HG03139 (cell line): ENCODE measurements at regions not wholly inside any gene's neighbourhood (a gene's known extent, or its start where the extent isn't known, plus 50 kb on each side); places are given as distances from the start of the nearest gene placed in this dataset.
"Not testable (repeated sequence)": the region's sequence is repeated elsewhere in the genome, so short reads cannot be mapped to it uniquely, and the experiment has no call there.

ENCODE experiments used
- ATAC-seq: cut with Tn5 transposase; IDR thresholded peaks from one replicate; pipeline ENCODE4 v1.9.1; 2021; ENCODE audit not compliant: unreplicated experiment

DNA sequence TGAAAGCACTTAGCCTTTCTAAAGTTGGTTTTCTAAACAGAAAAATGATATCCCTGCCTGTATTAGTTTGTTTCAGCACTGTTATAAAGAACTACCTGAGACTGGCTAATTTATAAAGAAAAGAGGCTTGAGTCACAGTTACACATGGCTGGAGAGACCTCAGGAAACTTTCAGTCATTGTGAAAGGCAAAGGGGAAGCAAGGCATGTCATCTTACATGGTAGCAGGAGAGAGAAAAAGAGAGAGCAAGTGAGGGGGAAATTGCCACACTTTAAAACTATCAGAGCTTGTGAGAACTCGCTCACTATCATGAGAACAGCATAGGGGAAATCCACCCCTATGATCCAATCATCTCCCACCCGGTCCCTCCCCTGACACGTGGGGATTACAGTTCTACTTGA is 64.9 kb downstream of the FAM170A start:
- ATAC-seq: no peak

DNA sequence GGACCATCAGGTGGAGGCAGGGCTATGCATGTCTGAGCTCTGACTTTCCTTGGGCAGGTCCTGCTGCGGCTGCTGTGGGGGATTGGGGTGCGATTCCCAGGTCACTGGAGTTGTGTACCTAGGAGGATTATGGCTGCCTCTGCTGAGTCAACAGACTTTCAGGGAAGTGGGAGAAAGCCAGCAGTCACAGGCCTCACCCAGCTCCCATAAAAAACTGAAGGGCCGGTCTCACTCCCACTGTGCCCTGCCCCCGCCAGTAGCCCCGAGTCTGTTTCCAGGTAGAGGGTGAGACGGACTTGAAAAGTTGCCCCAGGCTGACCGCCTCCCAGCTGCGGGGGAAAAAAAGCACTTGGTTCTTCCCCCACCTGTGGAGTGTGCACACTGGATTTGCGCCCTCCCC is 76.7 kb downstream of the FAM170A start:
- no peak for ATAC-seq

DNA sequence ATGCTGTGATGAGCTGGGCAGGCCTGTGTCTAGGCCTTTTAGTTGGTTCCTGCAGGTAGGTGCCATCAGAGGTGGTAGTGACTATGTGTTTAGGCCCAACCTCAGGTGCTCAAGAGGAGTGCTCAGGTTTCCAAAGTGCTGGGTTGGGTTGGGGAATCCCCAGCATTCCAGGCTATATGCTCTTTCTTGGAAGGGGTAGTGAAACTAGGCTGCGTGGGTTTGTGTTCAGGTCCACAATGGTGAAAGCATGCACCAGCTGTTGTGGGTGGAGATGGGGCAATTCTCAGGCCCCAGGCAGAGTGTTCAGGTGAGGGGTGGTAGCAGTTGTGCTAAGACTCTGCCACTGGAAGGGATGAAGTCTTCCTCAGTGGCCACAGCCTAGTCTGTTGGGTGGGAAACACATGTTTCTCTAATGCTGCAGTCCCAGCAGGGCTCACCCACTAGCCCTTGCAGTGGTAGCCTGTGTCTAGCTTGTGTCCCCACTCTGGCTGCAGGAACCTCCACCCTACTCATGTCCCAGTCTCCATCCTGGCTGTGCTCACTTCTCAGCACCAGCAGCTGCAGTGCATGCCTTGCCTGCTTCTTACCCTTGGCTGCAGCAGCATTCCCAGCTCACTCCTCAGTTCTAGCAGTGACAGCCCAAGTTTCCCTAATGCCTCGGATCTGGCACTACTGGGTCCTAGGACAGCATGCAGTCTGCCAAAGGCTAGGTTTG is 78.9 kb downstream of the FAM170A start:
- no peak for ATAC-seq

DNA sequence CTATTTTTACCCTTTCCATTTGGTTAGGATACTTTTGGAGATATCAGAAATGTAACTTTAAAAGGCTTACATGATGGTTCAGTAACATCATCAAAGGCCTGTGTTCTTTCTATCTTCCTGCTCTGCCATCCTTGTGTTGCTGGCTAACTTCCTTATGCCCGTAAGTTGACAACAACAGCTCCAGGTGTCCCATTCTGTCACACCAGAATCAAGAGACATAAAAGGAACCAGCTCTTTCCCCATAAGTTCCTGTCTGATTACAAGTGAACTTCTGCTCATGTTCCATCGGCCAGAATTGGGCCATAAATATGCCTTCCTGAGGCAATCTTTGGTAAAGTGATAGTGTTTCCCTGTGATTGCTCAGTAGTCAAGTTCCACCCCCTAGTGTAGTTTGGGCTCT is 92.4 kb downstream of the FAM170A start:
- ATAC-seq: no peak

DNA sequence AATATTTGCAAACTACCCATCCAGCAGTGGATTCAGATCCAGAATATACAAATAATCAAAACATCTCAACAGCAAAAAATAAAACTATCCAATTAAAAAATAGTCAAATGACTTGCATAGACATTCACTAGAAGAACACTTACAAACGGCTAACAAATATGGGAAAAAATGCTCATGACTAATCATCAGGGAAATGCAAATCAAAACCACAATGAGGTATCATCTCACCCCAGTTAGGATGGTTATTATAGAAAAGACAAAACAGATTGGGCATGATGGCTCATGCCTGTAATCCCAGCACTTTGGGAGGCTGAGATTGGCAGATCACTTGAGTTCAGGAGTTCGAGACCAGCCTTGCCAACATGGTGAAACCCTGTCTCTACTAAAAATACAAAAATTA is 95.9 kb downstream of the FAM170A start:
- not testable (repeated sequence) for ATAC-seq

DNA sequence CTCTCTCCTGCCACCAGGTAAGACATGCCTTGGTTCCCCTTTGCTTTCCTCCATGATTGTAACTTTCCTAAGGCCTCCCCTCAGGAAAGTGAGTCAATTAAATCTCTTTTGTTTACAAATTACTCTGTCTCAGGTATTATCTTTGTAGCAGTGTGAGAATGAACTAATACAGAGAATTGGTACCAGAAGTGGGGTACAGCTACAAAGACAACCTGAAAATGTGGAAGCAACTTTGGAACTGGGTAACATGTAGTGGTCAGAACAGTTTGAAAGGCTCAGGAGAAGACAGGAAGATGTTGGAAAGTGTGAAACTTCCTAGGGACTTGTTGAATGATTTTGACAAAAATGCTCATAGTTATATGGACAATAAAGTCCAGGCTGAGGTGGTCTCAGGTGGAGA is 97.2 kb downstream of the FAM170A start:
- no peak for ATAC-seq

DNA sequence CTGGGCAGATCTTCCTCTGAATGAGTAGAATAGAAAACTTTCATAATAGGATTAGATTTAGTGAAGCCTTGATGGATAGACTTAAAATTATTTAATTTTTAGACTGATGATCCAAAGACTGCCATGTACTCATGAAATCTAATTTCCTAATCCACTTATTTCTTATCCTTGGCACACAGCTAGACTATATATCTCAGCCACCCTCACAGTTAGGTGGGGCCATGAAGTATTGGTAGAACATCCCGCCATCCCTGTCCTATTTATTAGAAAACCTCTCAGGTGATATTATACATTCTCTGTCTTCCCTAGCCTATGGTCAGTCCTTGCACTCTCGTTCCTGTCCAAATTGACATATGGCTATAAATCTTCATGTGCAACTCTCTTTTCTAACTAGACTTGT is 110.9 kb downstream of the FAM170A start:
- ATAC-seq: no peak

DNA sequence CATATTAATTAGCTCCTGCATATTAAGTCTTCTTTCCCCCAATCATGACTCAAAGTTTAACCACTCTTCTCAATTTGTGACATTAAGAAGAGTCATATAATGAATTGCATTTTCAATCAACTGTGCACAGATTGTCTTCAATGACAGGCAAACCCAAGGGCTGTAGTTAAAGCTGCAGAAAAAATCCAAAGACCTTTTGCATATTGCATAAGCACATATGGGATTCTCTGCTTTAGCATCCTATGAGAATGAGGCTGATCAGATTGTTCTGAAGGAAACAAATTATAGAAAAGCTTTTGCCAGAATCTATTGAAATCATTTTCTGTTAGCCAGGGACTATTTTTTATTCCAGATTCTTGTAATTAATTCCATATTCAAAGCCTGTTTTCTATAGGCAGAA is 112.3 kb downstream of the FAM170A start:
- ATAC-seq: no peak

DNA sequence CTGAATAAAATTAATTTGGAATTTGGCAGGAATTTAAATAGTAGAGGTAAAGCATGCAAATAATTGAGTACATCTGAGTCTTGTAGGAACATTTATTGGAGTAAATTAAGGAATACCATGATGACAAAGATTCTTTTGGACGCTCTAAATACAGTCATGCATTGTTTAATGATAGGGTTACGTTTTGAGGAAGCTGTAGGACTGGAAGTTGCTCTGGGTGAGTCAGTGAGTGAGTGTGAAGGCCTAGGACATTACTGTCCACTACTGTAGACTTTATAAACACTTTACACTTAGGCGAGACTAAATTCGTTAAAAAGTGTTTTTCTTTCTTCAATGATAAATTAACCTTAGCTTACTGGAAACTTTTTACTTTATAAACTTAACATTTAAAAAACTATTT is 113.0 kb downstream of the FAM170A start:
- ATAC-seq: no peak

DNA sequence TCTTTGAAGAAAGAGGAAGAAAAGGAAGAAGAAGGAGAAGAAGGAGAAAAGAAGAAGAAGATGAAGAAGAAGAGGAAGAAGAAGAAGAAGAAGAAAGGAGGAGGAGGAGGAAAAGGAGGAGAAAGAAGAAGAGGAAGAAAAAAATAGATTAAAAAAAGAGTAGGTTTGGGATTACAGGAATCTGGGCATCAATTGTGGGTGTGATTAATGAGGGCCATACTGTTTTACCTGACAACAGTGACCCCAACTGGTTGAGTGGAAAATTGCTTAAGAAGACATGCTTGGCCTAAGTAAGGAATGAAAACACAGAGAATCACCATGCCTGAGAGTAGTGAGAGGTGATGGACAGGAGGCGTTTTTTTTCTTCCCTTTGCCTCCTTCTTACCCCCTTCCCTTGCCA is 114.6 kb downstream of the FAM170A start:
- peak; percentile 89 for ATAC-seq

DNA sequence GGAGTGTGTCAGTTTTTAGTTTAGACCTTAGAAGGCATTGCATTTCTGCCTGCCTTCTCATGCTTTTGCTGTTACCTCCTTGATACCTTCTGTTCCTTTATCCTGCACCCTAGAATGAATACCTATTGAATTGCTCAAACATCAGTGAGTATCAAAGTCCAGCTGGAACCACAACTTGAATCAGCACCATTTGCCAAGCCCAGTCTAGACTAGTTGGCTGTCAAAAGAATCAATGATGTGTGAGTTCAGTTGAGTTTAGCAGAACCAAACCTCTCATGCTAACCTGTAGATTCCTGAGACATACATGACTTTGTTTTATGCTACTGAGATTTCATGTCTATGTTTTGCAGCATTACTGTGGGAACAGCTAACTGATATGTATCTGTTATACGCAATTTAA is 116.6 kb downstream of the FAM170A start:
- no peak for ATAC-seq

DNA sequence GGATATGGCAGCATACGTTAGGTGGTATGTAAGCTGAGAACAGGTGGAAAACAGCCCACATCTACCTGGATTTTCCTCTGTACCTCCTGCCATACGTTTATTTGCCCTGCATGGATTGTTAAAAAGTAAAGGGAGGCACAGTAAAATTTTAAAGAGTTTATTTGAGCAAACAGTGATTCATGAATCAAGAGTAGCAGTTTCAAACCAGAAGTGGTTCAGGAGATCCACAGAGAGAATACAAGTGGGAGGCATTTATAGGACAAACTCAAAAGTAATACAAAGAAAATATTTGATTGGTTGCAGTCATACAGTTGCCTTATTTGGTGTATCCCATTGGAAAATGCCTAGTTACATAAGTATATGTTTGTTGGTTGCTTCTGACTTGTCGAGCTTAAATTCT is 117.6 kb downstream of the FAM170A start:
- ATAC-seq: no peak

DNA sequence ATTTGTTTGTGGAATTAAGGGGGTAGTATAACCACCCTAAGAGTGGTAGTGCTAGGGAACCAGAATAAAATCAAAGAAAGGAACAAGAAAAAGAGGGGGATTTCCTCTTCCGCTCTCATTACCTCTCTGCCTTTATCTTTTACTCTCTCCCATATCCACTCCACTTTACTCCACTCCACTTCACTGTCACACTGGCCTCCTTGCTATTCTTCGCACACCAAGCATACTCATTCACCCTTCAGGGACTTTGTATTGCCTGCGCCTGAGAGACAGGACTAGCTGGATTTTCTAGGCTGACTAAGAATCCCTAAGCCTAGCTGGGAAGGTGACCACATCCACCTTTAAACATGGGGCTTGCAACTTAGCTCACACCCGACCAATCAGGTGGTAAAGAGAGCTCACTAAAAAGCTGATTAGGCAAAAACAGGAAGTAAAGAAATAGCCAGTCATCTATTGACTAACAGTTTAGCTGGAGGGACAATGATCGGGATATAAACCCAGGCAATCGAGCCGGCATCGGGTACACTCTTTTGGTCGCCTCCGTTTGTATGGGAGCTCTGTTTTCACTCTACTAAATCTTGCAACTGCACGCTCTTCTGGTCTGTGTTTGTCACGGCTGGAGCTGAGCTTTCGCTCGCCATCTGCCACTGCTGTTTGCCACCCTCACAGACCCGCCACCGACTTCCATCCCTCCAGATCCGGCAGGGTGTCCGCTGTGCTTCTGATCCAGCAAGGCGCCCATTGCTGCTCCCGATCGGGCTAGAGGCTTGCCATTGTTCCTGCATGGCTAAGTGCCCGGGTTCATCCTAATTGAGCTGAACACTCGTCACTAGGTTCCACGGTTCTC is 121.8 kb downstream of the FAM170A start:
- ATAC-seq: no peak

DNA sequence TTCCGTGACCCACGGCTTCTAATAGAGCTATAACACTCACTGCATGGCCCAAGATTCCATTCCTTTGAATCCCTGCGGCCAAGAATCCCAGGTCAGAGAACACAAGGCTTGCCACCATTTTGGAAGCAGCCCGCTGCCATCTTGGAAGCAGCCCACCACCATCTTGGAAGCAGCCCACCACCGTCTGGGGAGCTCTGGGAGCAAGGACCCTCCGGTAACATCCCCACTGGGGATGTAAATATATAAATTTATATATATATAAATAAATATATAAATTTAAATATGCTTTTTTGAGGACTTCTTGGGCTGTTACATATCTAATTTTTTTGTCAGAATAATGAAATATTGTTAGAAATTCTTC is 122.4 kb downstream of the FAM170A start:
- no peak for ATAC-seq

DNA sequence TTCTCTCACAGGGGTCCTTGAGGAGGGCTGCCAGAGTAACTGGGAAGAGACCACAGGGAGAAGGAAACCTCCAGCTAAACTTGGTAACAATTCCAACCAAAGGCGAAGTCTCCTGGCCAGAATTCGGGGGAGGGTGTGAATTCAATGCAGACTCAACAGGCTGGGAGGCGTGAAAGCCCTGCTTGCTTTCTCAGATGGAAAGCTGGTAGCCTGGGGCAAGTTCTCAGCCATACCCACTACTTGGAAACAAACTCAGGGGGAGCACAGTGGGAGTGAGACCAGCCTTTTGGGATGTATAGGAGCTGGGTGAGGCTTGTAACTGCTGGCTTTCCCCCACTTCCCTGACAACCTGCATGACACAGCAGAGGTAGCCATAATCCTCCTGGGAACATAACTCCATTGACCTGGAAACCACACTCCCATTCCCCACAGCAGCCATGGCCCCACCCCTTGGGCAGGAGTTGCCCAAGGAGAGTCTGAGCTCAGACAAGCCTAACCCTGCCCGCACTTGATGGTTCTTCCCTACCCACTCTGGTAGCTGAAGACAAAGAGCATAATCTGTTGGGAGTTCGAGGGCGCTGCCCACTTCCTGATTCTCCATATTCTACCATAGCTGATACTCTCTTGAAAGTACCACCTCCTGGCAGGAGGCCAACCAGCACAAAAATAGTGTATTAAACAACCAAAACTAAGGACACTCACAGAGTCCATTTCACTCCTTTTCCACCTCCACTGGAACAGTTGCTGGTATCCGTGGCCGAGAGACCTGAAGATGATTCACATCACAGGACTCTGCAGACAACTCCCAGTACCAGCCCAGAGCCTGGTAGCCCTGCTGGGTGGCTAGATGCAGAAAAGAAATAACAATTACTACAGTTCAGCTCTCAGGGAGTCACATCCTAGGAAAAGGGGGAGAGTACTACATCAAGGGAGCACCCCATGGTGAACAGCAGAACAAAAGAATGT is 123.8 kb downstream of the FAM170A start:
- no peak for ATAC-seq

DNA sequence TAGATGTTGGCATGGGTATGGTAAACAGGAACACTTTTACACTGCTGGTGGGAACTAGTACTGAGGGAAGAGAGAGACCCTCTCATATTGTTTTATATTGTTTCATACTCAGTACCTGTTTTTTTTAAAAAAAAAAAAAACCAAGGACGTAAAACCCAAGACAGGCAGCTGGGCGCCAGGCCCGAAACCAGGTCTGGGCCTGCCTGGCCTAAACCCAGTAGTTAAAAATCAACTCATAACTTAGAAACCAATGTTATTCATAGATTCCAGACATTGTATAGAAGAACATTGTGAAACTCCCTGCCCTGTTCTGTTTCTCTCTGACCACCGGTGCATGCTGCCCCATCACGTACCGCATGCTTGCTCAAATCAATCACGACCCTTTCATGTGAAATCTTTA is 125.5 kb downstream of the FAM170A start:
- ATAC-seq: not testable (repeated sequence)

DNA sequence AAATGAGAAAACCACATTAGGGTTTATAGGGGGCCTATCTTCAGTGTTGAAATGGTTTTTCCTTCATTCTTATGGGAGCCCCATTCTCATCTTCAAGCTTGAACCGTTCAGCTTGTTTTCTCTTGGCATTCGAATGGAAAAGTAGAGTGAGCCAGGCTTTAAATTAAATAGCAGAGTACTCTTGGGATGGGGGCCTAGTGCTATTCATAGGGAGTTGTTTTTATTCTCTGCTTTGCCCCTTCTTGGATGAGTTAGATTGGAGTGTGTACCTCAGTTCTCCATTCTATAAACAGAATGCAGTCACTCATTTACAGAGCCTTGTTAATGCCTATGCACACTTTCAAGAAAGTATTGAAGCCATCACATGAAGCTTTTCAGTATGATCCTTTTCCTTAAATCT is 127.9 kb downstream of the FAM170A start:
- no peak for ATAC-seq

DNA sequence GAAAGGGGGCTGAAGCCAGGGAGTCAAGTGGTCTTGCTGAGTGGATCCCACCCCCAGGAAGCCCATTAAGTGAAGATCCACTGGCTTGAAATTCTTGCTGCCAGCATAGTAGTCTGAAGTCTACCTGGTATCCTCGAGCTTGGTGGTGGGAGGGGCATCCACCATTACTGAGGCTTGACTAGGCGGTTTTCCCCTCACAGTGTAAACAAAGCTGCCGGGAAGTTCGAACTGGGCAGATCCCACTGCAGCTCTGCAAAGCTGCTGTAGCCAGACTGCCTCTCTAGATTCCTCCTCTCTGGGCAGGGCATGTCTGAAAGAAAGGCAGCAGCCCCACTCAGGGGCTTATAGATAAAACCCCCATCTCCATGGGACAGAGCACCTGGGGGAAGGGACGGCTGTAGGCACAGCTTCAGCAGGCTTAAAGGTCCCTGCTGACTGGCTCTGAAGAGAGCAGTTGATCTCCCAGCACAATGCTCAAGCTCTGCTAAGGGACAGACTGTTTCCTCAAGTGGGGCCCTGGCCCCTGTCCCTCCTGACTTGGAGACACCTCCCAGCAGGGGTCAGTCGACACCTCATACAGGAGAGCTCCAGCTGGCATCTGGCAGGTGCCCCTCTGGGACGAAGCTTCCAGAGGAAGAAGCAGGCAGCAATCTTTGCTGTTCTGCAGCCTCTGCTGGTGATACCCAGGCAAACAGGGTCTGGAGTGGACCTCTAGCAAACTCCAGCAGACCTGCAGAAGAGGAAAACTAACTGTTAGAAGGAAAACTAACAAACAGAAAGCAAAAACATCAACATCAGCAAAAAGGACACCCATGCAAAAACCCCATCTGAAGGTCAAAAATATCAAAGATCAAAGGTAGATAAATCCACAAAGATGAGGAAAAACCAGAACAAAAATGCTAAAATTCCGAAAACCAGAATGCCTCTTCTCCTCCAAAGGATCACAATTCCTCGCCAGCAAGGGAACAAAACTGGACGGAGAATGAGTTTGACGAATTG is 140.6 kb downstream of the FAM170A start:
- not testable (repeated sequence) for ATAC-seq

DNA sequence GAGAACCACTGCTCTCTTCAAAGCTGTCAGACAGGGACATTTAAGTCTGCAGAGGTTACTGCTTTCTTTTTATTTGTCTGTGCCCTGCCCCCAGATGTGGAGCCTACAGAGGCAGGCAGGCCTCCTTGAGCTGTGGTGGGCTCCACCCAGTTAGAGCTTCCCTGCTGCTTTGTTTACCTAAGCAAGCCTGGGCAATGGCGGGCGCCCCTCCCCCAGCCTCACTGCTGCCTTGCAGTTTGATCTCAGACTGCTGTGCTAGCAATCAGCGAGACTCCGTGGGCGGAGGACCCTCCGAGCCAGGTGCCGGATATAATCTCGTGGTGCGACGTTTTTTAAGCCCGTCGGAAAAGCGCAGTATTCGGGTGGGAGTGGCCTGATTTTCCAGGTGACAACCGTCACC is 150.8 kb downstream of the FAM170A start:
- ATAC-seq: not testable (repeated sequence)

DNA sequence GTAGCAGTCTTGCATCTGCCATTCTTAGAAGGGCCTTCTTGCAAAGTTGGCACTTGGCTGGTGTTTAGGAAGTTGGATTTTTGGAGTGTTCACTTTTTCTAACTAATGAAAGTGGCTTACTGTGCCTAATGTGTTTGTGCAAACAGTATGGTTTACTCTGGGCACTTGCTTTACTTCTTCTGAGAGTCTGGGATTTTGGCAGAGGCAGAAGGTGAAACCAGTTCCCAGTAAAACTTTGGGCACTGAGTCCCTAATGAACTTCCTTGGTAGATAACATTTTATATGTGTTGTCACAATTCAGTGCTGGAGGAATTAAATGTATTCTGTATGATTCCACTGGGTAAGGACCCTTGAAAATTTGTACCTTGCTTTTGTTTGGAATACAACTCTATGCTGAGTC is 155.7 kb downstream of the FAM170A start:
- ATAC-seq: no peak
